H1 (cell line): ENCODE measurements at regions not wholly inside any gene's neighbourhood (a gene's known extent, or its start where the extent isn't known, plus 50 kb on each side); places are given as distances from the start of the nearest gene placed in this dataset.

ENCODE experiments used
- CTCF ChIA-PET: fragments of 300-600 bp; sonication (Branson Sonifier 250); formaldehyde crosslinking; loops from one replicate; lab custom pipeline; 2021; ENCODE audit not compliant: partially characterized antibody; lab: Charles Lee
- POLR2A ChIA-PET: fragments of 300-600 bp; sonication (Branson Sonifier 250); formaldehyde crosslinking; loops from one replicate; lab custom pipeline; 2021; ENCODE audit warnings: inconsistent platforms; ENCODE audit not compliant: partially characterized antibody; lab: Charles Lee
- DNase-seq, 2 experiments: peaks; one replicate each; pipeline versions ENCODE4 v3.0.0 to v3.0.0-alpha.2; 2010 to 2022; ENCODE audit warnings: low spot score in 2 of 2, low read depth in 1 of 2, mixed read lengths in 1 of 2
- FAIRE-seq: peaks from 2 replicates; lab custom pipeline; 2011; peaks lifted over from hg19 to GRCh38; lab: Jason Lieb, UNC
- H2AFZ ChIP-seq: 2 replicates; pipeline ENCODE4 v1.8.1; 2012; ENCODE audit warnings: low read length, inconsistent platforms
- H2AK5ac ChIP-seq: 2 replicates; pipeline ENCODE4 v1.6.1; 2013; ENCODE audit warnings: low read depth, low read length
- H2BK120ac ChIP-seq: replicated peaks from 2 replicates; pipeline ENCODE3; 2013; ENCODE audit warnings: low read depth, low read length, inconsistent platforms
- H2BK12ac ChIP-seq: 2 replicates; pipeline ENCODE4 v1.6.1; 2013; ENCODE audit warnings: low read depth, low read length
- H2BK15ac ChIP-seq: 2 replicates; pipeline ENCODE4 v1.6.1; 2013; ENCODE audit warnings: low read length
- H2BK20ac ChIP-seq: 2 replicates; pipeline ENCODE4 v1.6.1; 2013; ENCODE audit warnings: low read length
- H2BK5ac ChIP-seq: 2 replicates; pipeline ENCODE4 v1.6.1; 2013; ENCODE audit warnings: low read depth, low read length
- H3K14ac ChIP-seq: 2 replicates; pipeline ENCODE4 v1.6.1; 2013; ENCODE audit warnings: inconsistent platforms; ENCODE audit not compliant: insufficient read length
- H3K18ac ChIP-seq: 2 replicates; pipeline ENCODE4 v1.6.1; 2013; ENCODE audit warnings: low read length; ENCODE audit errors: extremely low read depth
- H3K23ac ChIP-seq: 2 replicates; pipeline ENCODE4 v1.6.1; 2013; ENCODE audit warnings: inconsistent platforms; ENCODE audit not compliant: insufficient read length
- H3K23me2 ChIP-seq: 2 replicates; pipeline ENCODE4 v1.6.1; 2013; ENCODE audit warnings: low read depth, low read length
- H3K27ac ChIP-seq: 2 replicates; pipeline ENCODE4 v1.6.1; 2011; ENCODE audit warnings: low read depth, low read length, inconsistent platforms
- H3K27me3 ChIP-seq, 4 experiments: replicated peaks in 1 of 4; 1 replicate in 1 of 4; 2 replicates in 3 of 4; pipeline versions ENCODE4 v1.6.1 to v1.8.1; 2011 to 2013; ENCODE audit warnings: low read length in 3 of 4, mild to moderate bottlenecking in 3 of 4, inconsistent platforms in 2 of 4, mixed read lengths in 2 of 4, moderate library complexity in 1 of 4; ENCODE audit not compliant: control insufficient read depth in 3 of 4, insufficient read depth in 3 of 4; ENCODE audit errors: extremely low read depth in 1 of 4
- H3K36me3 ChIP-seq, 4 experiments: 2 replicates each; pipeline versions ENCODE4 v1.6.1 to v1.8.1; 2011 to 2013; ENCODE audit warnings: mild to moderate bottlenecking in 4 of 4, low read length in 3 of 4, moderate library complexity in 2 of 4, control low read depth in 1 of 4, inconsistent platforms in 1 of 4; ENCODE audit not compliant: insufficient read depth in 4 of 4, control insufficient read depth in 2 of 4
- H3K4ac ChIP-seq: replicated peaks from 2 replicates; pipeline ENCODE3; 2013; ENCODE audit warnings: low read length, low read depth, mixed read lengths, inconsistent platforms; ENCODE audit not compliant: insufficient read length
- H3K4me1 ChIP-seq, 4 experiments: replicated peaks in 1 of 4; 1 replicate in 1 of 4; 2 replicates in 3 of 4; pipeline versions ENCODE4 v1.6.1 to v1.8.1; 2011 to 2013; ENCODE audit warnings: low read length in 3 of 4, inconsistent platforms in 2 of 4, mixed read lengths in 1 of 4; ENCODE audit not compliant: insufficient read depth in 4 of 4, control insufficient read depth in 3 of 4
- H3K4me2 ChIP-seq, 2 experiments: 2 replicates each; pipeline versions ENCODE4 v1.6.1 to v1.8.1; 2011 to 2013; ENCODE audit warnings: low read depth in 2 of 2, low read length in 2 of 2, control low read depth in 1 of 2, inconsistent platforms in 1 of 2, mild to moderate bottlenecking in 1 of 2; ENCODE audit not compliant: insufficient read depth in 1 of 2
- H3K4me3 ChIP-seq, 4 experiments: fragments of 200-600, 300-600 bp in 1 of 4; sonication (generic), shearing (Covaris generic), sonication (Bioruptor Twin) in 1 of 4; 2 replicates each; pipeline versions ENCODE4 v1.5.1 to v1.8.1; 2011 to 2016; ENCODE audit warnings: low read length in 4 of 4, low read depth in 3 of 4, control low read depth in 2 of 4, inconsistent platforms in 2 of 4, mild to moderate bottlenecking in 2 of 4, mixed read lengths in 1 of 4, moderate library complexity in 1 of 4; ENCODE audit not compliant: insufficient read depth in 2 of 4; ENCODE audit errors: extremely low read depth in 1 of 4
- H3K56ac ChIP-seq: replicated peaks from 2 replicates; pipeline ENCODE3; 2013; ENCODE audit warnings: low read depth, mild to moderate bottlenecking, mixed read lengths, low read length, inconsistent platforms; ENCODE audit not compliant: insufficient read length
- H3K79me1 ChIP-seq: 2 replicates; pipeline ENCODE4 v1.6.1; 2013; ENCODE audit warnings: low read depth, low read length, control low read depth
- H3K79me2 ChIP-seq, 2 experiments: 2 replicates each; pipeline versions ENCODE4 v1.6.1 to v1.8.1; 2012 to 2013; ENCODE audit warnings: low read length in 2 of 2, mild to moderate bottlenecking in 2 of 2, inconsistent platforms in 1 of 2; ENCODE audit not compliant: insufficient read depth in 2 of 2, control insufficient read depth in 1 of 2
- H3K9ac ChIP-seq, 4 experiments: replicated peaks in 1 of 4; 1 replicate in 1 of 4; 2 replicates in 3 of 4; pipeline versions ENCODE4 v1.6.1 to v1.8.1; 2011 to 2013; ENCODE audit warnings: low read depth in 3 of 4, low read length in 3 of 4, control low read depth in 2 of 4, mild to moderate bottlenecking in 2 of 4, moderate library complexity in 2 of 4, inconsistent platforms in 1 of 4; ENCODE audit errors: extremely low read depth in 1 of 4
- H3K9me3 ChIP-seq, 2 experiments: 2 replicates each; pipeline versions ENCODE4 v1.6.1 to v1.8.1; 2012 to 2013; ENCODE audit warnings: mild to moderate bottlenecking in 2 of 2, moderate library complexity in 2 of 2, control low read depth in 1 of 2, inconsistent platforms in 1 of 2, low read depth in 1 of 2, low read length in 1 of 2, mixed read lengths in 1 of 2; ENCODE audit not compliant: insufficient read depth in 2 of 2
- H4K20me1 ChIP-seq, 2 experiments: replicated peaks in 1 of 2; 2 replicates each; pipeline versions ENCODE3 to v1.8.1; 2011 to 2013; ENCODE audit warnings: inconsistent platforms in 2 of 2, low read length in 2 of 2, mild to moderate bottlenecking in 1 of 2; ENCODE audit not compliant: insufficient read depth in 2 of 2, control insufficient read depth in 1 of 2
- H4K5ac ChIP-seq: 2 replicates; pipeline ENCODE4 v1.6.1; 2013; ENCODE audit warnings: low read length, low read depth, mixed read lengths, inconsistent platforms; ENCODE audit not compliant: insufficient read length
- H4K8ac ChIP-seq: 2 replicates; pipeline ENCODE4 v1.8.0; 2013; ENCODE audit warnings: mild to moderate bottlenecking, moderate library complexity, low read length, inconsistent platforms; ENCODE audit not compliant: insufficient read depth; ENCODE audit errors: extremely low read depth
- H4K91ac ChIP-seq: replicated peaks from 2 replicates; pipeline ENCODE3; 2013; ENCODE audit warnings: low read length, mixed read lengths, inconsistent platforms; ENCODE audit not compliant: insufficient read length
- EGR1 ChIP-seq: IDR thresholded peaks from 2 replicates; pipeline ENCODE4 v1.6.1; 2011; ENCODE audit warnings: low read depth, low read length, borderline replicate concordance
- SP4 ChIP-seq: IDR thresholded peaks from 2 replicates; pipeline ENCODE4 v1.6.1; 2012; ENCODE audit warnings: low read length, inconsistent platforms
- WGBS, 2 experiments: shearing (Covaris generic) in 1 of 2; methylation state at CpG; one replicate each; pipeline versions ENCODE4 v1.1.6 to v1.1.7; 2013 to 2015; ENCODE audit warnings: low lambda C conversion rate in 2 of 2, mixed read lengths in 2 of 2, inconsistent platforms in 1 of 2, low coverage in 1 of 2, missing lambda C conversion rate in 1 of 2; ENCODE audit not compliant: insufficient replicate concordance in 2 of 2, insufficient coverage in 1 of 2, insufficient read length in 1 of 2; ENCODE audit errors: extremely low coverage in 1 of 2, missing lambda C conversion rate in 1 of 2; 5-methylcytosine and 5-hydroxymethylcytosine counted together
- TF ChIP-seq, protein P1 (sequence below): IDR thresholded peaks from 2 replicates; pipeline ENCODE4 v1.6.1; 2012; ENCODE audit warnings: low read length, inconsistent platforms

DNA sequence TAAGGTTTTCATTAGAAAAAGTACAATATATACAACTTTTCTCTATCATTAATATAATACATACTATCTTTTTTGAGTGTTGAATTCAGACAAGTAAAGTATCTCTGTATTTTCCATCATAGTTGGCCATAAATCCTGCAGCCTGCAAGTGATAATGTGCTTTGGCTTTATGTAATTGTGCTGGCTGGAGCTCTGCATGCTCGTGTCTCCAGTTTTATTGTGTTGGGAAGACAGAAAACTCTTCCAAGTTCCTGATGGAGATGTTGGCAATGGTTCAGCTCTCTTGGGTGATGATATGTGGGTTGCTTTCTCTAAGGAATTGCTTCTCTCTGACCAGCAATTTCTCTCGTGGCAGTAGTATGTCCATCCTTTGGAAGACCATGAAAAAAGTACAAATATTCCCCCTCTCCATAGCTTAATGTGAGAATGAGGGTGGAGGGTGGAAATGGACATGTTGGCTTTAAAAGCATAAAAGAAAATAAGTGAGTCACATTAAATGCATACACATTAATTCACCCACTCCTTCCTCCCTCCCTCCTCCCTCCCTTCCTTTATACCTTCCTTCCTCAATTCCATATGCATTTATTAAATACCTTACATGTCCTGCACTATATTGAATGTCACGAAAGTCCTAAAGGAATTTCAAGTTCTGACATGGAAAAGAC is 344.2 kb downstream of the MTX2 start:
- Histone ChIP-seq H2BK12ac (no peak overlapping the region), H3K9ac (no peak overlapping the region), H3K23me2 (no peaks in the 10 kb centered on the region), H3K4me3 (no peak overlapping the region), H3K23ac (no peak overlapping the region), H2AFZ (no peak overlapping the region), H3K36me3 (no peaks in the 10 kb centered on the region), H3K79me1 (no peaks in the 10 kb centered on the region), H3K27ac (no peak overlapping the region), H2BK120ac (no peak overlapping the region), H3K27me3 (no peaks in the 10 kb centered on the region), H2BK5ac (no peak overlapping the region), H3K4ac (no peak overlapping the region), H2AK5ac (no peak overlapping the region), H3K9me3 (no peaks in the 10 kb centered on the region), H4K20me1 (no peaks in the 10 kb centered on the region), H3K18ac (no peak overlapping the region), H3K4me2 (no peak overlapping the region), H3K4me1 (no peaks in the 10 kb centered on the region), H4K91ac (no peak overlapping the region), H4K5ac (no peak overlapping the region), H3K14ac (no peak overlapping the region), H2BK15ac (no peak overlapping the region), H3K56ac (no peak overlapping the region), H3K79me2 (no peaks in the 10 kb centered on the region), H4K8ac (no peak overlapping the region), H2BK20ac (no peak overlapping the region)
- CTCF ChIA-PET, result interaction anchor here (0.7 to 1.4 kb wide), 4 partner anchors 41 to 1015 kb away, joined by 3 to 4 read pairs (median 4); no protein-coding TSS in a partner anchor
- no peak for DNase-seq
- POLR2A ChIA-PET, result no interaction called here
- 84% methylated on average over 3 of the region's 3 CpGs; no CpG with 5 or more reads in 1 of the 2 experiments for WGBS, 2 experiments
- TF ChIP-seq SP4 (no peak), EGR1 (no peak)
- TF ChIP-seq, protein P1, sequence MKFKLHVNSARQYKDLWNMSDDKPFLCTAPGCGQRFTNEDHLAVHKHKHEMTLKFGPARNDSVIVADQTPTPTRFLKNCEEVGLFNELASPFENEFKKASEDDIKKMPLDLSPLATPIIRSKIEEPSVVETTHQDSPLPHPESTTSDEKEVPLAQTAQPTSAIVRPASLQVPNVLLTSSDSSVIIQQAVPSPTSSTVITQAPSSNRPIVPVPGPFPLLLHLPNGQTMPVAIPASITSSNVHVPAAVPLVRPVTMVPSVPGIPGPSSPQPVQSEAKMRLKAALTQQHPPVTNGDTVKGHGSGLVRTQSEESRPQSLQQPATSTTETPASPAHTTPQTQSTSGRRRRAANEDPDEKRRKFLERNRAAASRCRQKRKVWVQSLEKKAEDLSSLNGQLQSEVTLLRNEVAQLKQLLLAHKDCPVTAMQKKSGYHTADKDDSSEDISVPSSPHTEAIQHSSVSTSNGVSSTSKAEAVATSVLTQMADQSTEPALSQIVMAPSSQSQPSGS, result no peak
- no peak for FAIRE-seq
